ENCODE measurements at regions not wholly inside any gene's neighbourhood (a gene's known extent, or its start where the extent isn't known, plus 50 kb on each side); places are given as distances from the start of the nearest gene placed in this dataset.

- TF ChIP-seq CTCF (IDR thresholded peaks at IDR 0.05) (no peak), EZH2 (IDR thresholded peaks at IDR 0.05) (no peak), EZH2phosphoT487 (IDR thresholded peaks at IDR 0.05) (no peak)
These were observed 651.8 kb downstream of the COL12A1 start for GRCh38 chr6:74554041-74554440.
